H1 (cell line): ENCODE measurements at regions not wholly inside any gene's neighbourhood (a gene's known extent, or its start where the extent isn't known, plus 50 kb on each side); places are given as distances from the start of the nearest gene placed in this dataset.

ENCODE experiments used
- CBX5 ChIP-seq: fragments of 300-800, 300-1000 bp; sonication (generic); IDR thresholded peaks from 2 replicates; pipeline ENCODE4 v1.7.1; 2016; ENCODE audit warnings: antibody characterized with exemption, low read length, low read depth
- MAFK ChIP-seq: IDR thresholded peaks from 2 replicates; pipeline ENCODE4 v1.6.1; 2012; ENCODE audit warnings: low read depth, mild to moderate bottlenecking, improper control_type of control experiment, low read length
- POLR2AphosphoS5 ChIP-seq: IDR thresholded peaks from 2 replicates; pipeline ENCODE4 v1.6.1; 2011; ENCODE audit warnings: low read depth, low read length
- POU5F1 ChIP-seq: IDR thresholded peaks from 2 replicates; pipeline ENCODE4 v1.6.1; 2011; ENCODE audit warnings: low read depth, mild to moderate bottlenecking, low read length, moderate library complexity
- RBBP5 ChIP-seq: IDR thresholded peaks from 2 replicates; pipeline ENCODE4 v1.7.1; 2012; ENCODE audit warnings: low read depth, mild to moderate bottlenecking, inconsistent platforms, low read length, moderate library complexity, borderline replicate concordance
- RFX5 ChIP-seq: IDR thresholded peaks from 2 replicates; pipeline ENCODE4 v1.6.1; 2011; ENCODE audit warnings: low read depth, low read length, improper control_type of control experiment, borderline replicate concordance
- SIX5 ChIP-seq: IDR thresholded peaks from 2 replicates; pipeline ENCODE4 v1.6.1; 2011; ENCODE audit warnings: mild to moderate bottlenecking, low read depth, low read length
- TEAD4 ChIP-seq: IDR thresholded peaks from 2 replicates; pipeline ENCODE4 v1.6.1; 2012; ENCODE audit warnings: low read depth, low read length, inconsistent platforms, mixed read lengths
- TF ChIP-seq, protein P1 (sequence below): fragments of 300-600 bp; sonication (generic); IDR thresholded peaks from 2 replicates; pipeline ENCODE4 v1.7.1; 2012; ENCODE audit warnings: low read length, moderate library complexity, mild to moderate bottlenecking, inconsistent platforms; ENCODE audit not compliant: insufficient replicate concordance
- TF ChIP-seq, protein P2 (sequence below): IDR thresholded peaks from 2 replicates; pipeline ENCODE4 v1.6.1; 2012; ENCODE audit warnings: inconsistent platforms

- TF ChIP-seq, protein P1, sequence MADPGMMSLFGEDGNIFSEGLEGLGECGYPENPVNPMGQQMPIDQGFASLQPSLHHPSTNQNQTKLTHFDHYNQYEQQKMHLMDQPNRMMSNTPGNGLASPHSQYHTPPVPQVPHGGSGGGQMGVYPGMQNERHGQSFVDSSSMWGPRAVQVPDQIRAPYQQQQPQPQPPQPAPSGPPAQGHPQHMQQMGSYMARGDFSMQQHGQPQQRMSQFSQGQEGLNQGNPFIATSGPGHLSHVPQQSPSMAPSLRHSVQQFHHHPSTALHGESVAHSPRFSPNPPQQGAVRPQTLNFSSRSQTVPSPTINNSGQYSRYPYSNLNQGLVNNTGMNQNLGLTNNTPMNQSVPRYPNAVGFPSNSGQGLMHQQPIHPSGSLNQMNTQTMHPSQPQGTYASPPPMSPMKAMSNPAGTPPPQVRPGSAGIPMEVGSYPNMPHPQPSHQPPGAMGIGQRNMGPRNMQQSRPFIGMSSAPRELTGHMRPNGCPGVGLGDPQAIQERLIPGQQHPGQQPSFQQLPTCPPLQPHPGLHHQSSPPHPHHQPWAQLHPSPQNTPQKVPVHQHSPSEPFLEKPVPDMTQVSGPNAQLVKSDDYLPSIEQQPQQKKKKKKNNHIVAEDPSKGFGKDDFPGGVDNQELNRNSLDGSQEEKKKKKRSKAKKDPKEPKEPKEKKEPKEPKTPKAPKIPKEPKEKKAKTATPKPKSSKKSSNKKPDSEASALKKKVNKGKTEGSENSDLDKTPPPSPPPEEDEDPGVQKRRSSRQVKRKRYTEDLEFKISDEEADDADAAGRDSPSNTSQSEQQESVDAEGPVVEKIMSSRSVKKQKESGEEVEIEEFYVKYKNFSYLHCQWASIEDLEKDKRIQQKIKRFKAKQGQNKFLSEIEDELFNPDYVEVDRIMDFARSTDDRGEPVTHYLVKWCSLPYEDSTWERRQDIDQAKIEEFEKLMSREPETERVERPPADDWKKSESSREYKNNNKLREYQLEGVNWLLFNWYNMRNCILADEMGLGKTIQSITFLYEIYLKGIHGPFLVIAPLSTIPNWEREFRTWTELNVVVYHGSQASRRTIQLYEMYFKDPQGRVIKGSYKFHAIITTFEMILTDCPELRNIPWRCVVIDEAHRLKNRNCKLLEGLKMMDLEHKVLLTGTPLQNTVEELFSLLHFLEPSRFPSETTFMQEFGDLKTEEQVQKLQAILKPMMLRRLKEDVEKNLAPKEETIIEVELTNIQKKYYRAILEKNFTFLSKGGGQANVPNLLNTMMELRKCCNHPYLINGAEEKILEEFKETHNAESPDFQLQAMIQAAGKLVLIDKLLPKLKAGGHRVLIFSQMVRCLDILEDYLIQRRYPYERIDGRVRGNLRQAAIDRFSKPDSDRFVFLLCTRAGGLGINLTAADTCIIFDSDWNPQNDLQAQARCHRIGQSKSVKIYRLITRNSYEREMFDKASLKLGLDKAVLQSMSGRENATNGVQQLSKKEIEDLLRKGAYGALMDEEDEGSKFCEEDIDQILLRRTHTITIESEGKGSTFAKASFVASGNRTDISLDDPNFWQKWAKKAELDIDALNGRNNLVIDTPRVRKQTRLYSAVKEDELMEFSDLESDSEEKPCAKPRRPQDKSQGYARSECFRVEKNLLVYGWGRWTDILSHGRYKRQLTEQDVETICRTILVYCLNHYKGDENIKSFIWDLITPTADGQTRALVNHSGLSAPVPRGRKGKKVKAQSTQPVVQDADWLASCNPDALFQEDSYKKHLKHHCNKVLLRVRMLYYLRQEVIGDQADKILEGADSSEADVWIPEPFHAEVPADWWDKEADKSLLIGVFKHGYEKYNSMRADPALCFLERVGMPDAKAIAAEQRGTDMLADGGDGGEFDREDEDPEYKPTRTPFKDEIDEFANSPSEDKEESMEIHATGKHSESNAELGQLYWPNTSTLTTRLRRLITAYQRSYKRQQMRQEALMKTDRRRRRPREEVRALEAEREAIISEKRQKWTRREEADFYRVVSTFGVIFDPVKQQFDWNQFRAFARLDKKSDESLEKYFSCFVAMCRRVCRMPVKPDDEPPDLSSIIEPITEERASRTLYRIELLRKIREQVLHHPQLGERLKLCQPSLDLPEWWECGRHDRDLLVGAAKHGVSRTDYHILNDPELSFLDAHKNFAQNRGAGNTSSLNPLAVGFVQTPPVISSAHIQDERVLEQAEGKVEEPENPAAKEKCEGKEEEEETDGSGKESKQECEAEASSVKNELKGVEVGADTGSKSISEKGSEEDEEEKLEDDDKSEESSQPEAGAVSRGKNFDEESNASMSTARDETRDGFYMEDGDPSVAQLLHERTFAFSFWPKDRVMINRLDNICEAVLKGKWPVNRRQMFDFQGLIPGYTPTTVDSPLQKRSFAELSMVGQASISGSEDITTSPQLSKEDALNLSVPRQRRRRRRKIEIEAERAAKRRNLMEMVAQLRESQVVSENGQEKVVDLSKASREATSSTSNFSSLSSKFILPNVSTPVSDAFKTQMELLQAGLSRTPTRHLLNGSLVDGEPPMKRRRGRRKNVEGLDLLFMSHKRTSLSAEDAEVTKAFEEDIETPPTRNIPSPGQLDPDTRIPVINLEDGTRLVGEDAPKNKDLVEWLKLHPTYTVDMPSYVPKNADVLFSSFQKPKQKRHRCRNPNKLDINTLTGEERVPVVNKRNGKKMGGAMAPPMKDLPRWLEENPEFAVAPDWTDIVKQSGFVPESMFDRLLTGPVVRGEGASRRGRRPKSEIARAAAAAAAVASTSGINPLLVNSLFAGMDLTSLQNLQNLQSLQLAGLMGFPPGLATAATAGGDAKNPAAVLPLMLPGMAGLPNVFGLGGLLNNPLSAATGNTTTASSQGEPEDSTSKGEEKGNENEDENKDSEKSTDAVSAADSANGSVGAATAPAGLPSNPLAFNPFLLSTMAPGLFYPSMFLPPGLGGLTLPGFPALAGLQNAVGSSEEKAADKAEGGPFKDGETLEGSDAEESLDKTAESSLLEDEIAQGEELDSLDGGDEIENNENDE = no peak
- TF ChIP-seq RBBP5 (0 out of 2 replicates have a peak, but pooled peaks have one; percentile 9), MAFK (no peak; the same call in 1 of the 2 replicates), SIX5 (no peak), POLR2AphosphoS5 (no peak), POU5F1 (no peak), RFX5 (no peak), CBX5 (no peak), TEAD4 (peak; percentile 81)
- TF ChIP-seq, protein P2, sequence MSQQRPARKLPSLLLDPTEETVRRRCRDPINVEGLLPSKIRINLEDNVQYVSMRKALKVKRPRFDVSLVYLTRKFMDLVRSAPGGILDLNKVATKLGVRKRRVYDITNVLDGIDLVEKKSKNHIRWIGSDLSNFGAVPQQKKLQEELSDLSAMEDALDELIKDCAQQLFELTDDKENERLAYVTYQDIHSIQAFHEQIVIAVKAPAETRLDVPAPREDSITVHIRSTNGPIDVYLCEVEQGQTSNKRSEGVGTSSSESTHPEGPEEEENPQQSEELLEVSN = peak; percentile 96
These were observed 144.6 kb downstream of the NECTIN1 start (continued) for GRCh38 chr11:119584193-119585042.
